ENCODE measurements at regions not wholly inside any gene's neighbourhood (a gene's known extent, or its start where the extent isn't known, plus 50 kb on each side); places are given as distances from the start of the nearest gene placed in this dataset.

DNA sequence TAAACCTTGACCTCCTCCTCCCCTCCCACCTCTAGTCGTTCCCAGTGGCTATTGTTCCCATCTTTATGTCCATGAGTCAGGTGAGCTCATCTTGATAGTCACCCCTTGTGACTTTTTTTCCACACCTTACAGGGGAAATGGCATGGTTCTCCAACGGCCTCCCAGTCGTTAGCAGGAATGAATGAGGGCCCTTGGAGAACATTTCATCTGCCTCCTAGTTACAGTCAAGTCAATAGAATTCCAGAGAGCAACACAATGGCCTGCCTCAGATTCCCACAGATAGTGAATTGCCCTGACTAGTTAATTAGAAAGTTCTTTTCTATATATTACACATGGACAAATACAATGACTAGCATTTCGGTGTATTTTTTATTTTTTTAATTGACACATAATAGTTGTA lies 262.6 kb downstream of the ATPSCKMT start:
- TF ChIP-seq EP300 (IDR thresholded peaks at IDR 0.05; ENCODE audit: borderline replicate concordance in 1 of 2, low read depth in 2 of 2, low read length in 2 of 2) (no peak), POLR2A (IDR thresholded peaks at IDR 0.05; ENCODE audit: control extremely low read depth in 1 of 2, low read depth in 2 of 2, low read length in 2 of 2) (no peak), TAF1 (IDR thresholded peaks at IDR 0.05; ENCODE audit: low read depth, low read length) (no peak), CEBPB (IDR thresholded peaks at IDR 0.05; ENCODE audit: low read depth, low read length) (no peak), SP1 (IDR thresholded peaks at IDR 0.05; ENCODE audit: low read depth, low read length) (no peak), EZH2 (IDR thresholded peaks at IDR 0.05; ENCODE audit: low read depth, low read length, severe bottlenecking) (no peak), HDAC2 (IDR thresholded peaks at IDR 0.05; ENCODE audit: borderline replicate concordance in 1 of 2, low read depth in 2 of 2, low read length in 2 of 2) (no peak), RAD21 (IDR thresholded peaks at IDR 0.05 in 1 of 2, conservative IDR thresholded peaks at IDR 0.05 in 1 of 2; ENCODE audit: low read depth in 2 of 2, low read length in 2 of 2) (no peak)
- TF ChIP-seq, protein P1, sequence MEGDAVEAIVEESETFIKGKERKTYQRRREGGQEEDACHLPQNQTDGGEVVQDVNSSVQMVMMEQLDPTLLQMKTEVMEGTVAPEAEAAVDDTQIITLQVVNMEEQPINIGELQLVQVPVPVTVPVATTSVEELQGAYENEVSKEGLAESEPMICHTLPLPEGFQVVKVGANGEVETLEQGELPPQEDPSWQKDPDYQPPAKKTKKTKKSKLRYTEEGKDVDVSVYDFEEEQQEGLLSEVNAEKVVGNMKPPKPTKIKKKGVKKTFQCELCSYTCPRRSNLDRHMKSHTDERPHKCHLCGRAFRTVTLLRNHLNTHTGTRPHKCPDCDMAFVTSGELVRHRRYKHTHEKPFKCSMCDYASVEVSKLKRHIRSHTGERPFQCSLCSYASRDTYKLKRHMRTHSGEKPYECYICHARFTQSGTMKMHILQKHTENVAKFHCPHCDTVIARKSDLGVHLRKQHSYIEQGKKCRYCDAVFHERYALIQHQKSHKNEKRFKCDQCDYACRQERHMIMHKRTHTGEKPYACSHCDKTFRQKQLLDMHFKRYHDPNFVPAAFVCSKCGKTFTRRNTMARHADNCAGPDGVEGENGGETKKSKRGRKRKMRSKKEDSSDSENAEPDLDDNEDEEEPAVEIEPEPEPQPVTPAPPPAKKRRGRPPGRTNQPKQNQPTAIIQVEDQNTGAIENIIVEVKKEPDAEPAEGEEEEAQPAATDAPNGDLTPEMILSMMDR (IDR thresholded peaks at IDR 0.05; ENCODE audit: control extremely low read depth in 1 of 3, insufficient read depth in 1 of 3, low read depth in 1 of 3, low read length in 3 of 3), result no peak
- TF ChIP-seq, protein P2, sequence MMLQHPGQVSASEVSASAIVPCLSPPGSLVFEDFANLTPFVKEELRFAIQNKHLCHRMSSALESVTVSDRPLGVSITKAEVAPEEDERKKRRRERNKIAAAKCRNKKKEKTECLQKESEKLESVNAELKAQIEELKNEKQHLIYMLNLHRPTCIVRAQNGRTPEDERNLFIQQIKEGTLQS (IDR thresholded peaks at IDR 0.05; ENCODE audit: insufficient read depth, low read depth, low read length), result no peak
